AG09309 (cell line): ENCODE measurements at regions not wholly inside any gene's neighbourhood (a gene's known extent, or its start where the extent isn't known, plus 50 kb on each side); places are given as distances from the start of the nearest gene placed in this dataset.

Experiments
- DNase-seq: peaks from one replicate; pipeline ENCODE4 v3.0.0-alpha.2; 2010; ENCODE audit warnings: low read depth
- H3K4me3 ChIP-seq: 2 replicates; pipeline ENCODE4 v1.5.1; 2011; ENCODE audit warnings: mild to moderate bottlenecking, low read depth, low read length, moderate library complexity; ENCODE audit not compliant: control insufficient read depth
- CTCF ChIP-seq: IDR thresholded peaks from 2 replicates; pipeline ENCODE4 v1.5.1; 2011; ENCODE audit warnings: mild to moderate bottlenecking, low read depth, low read length, inconsistent platforms; ENCODE audit not compliant: insufficient read depth, control insufficient read depth; ENCODE audit errors: missing control alignments

- H3K4me3 ChIP-seq = no peak overlapping the region
- no peak for TF ChIP-seq CTCF
- DNase-seq = no peak
Measured at GRCh38 chr5:125026867-125027731, 280.7 kb upstream of the ZNF608 start.

GRCh38 chr5:125032286-125032685 lies 285.8 kb upstream of the ZNF608 start:
- DNase-seq = no peak
- TF ChIP-seq CTCF = no peak
- no peak overlapping the region for H3K4me3 ChIP-seq

- TF ChIP-seq CTCF = no peak
- H3K4me3 ChIP-seq = no peak overlapping the region
- DNase-seq = no peak
Measured at GRCh38 chr5:125033602-125034001, 287.2 kb upstream of the ZNF608 start.

- DNase-seq = no peak
- no peak for TF ChIP-seq CTCF
- no peak overlapping the region for H3K4me3 ChIP-seq
Measured at GRCh38 chr5:125034331-125034730, 287.9 kb upstream of the ZNF608 start.

GRCh38 chr5:125036494-125036893 lies 290.1 kb upstream of the ZNF608 start:
- DNase-seq = no peak
- TF ChIP-seq CTCF = no peak
- H3K4me3 ChIP-seq = no peak overlapping the region

GRCh38 chr5:125037020-125037419 lies 290.6 kb upstream of the ZNF608 start:
- no peak overlapping the region for H3K4me3 ChIP-seq
- TF ChIP-seq CTCF = no peak
- DNase-seq = no peak
